Sigmoid colon (tissue), 3 donors: ENCODE measurements at regions not wholly inside any gene's neighbourhood (a gene's known extent, or its start where the extent isn't known, plus 50 kb on each side); places are given as distances from the start of the nearest gene placed in this dataset.

ENCODE experiments used
- POLR2A ChIP-seq, 2 donors: fragments of 450-650 bp; IDR thresholded peaks; one replicate each; pipeline ENCODE4 v1.6.1; 2016; ENCODE audit warnings: antibody characterized with exemption in 2 of 2, mild to moderate bottlenecking in 2 of 2, moderate library complexity in 2 of 2
- TF ChIP-seq, protein P1 (sequence below), 4 experiments: fragments of 450-650 bp in 3 of 4; fragments of 200-600 bp in 1 of 4; IDR thresholded peaks; one replicate each; pipeline ENCODE4 v1.5.1; 2016 to 2019; ENCODE audit warnings: antibody characterized with exemption in 4 of 4, mild to moderate bottlenecking in 3 of 4, moderate library complexity in 2 of 4

DNA sequence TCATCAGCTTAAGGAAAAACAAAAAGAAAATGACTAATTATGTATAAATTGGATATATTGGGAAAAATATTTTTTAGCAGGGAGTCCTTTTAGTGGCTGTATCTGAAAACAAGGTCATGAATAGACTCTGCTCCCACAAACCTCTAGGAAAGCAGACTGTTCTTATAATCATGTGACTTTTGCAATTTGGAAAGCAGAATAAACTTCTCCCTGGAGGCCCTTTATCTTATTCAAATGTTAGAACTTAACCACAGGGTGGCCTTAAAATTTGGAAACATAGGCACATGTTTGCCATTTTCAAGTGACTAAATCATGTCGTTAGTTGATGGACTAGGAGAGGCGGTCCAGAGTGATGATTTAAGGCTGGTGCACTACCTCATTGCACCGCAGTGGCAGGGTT lies 196.6 kb upstream of the KRR1 start:
- TF ChIP-seq, protein P1, sequence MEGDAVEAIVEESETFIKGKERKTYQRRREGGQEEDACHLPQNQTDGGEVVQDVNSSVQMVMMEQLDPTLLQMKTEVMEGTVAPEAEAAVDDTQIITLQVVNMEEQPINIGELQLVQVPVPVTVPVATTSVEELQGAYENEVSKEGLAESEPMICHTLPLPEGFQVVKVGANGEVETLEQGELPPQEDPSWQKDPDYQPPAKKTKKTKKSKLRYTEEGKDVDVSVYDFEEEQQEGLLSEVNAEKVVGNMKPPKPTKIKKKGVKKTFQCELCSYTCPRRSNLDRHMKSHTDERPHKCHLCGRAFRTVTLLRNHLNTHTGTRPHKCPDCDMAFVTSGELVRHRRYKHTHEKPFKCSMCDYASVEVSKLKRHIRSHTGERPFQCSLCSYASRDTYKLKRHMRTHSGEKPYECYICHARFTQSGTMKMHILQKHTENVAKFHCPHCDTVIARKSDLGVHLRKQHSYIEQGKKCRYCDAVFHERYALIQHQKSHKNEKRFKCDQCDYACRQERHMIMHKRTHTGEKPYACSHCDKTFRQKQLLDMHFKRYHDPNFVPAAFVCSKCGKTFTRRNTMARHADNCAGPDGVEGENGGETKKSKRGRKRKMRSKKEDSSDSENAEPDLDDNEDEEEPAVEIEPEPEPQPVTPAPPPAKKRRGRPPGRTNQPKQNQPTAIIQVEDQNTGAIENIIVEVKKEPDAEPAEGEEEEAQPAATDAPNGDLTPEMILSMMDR (IDR thresholded peaks at IDR 0.05): no peak
- no peak for TF ChIP-seq POLR2A (IDR thresholded peaks at IDR 0.05)
